ENCODE measurements at regions not wholly inside any gene's neighbourhood (a gene's known extent, or its start where the extent isn't known, plus 50 kb on each side); places are given as distances from the start of the nearest gene placed in this dataset.

DNA sequence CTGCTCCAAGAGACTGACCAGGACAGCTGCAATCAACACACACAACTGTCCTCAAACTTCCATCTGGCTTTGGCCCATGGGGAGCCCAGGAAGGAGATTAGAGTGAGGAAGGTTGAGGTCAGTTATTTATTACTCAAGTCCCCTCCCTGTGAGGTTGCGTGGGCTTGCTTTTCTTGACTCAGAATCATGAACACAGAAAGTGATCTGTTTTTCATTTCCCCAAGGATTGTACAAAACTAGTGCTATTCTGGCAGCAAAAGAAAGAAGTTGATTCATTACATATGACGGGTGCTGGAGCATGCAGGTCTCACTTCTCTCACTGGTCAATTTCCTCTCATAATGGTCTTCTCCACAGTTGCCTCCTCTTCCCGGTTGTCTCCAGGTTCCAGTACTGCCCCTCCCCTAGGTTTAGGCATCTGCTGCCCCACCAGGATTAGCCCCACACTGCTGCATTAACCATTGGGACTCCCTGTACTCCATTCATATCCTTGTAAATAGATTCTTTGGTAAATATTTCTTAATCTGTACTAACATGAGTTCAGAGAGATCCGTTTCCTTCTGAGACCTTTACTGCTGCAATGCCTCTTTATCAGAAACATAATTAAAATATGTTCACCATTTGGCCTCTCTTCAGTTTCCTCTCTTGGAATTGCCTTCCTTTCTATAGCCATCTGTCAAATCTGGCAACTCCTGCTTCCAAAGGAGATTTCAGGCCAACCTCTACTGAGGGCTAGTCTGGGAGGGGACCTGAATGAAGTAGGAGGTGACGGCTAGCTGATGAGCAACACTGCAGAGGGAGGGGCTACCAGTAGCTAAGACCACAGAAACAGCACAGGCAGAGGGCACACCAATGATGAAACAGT, 888.8 kb downstream of the QKI start:
- Mint-ChIP-seq H3K4me3 (no peak overlapping the region), H3K9me3 (no peaks in the 10 kb centered on the region), H3K36me3 (ENCODE audit: low read depth) (no peaks in the 10 kb centered on the region), H3K27me3 (no peaks in the 10 kb centered on the region), H3K27ac (no peak overlapping the region), H3K4me1 (no peaks in the 10 kb centered on the region)
- no peak for ATAC-seq (replicated peaks)

- ATAC-seq (replicated peaks), result no peak
- Mint-ChIP-seq H3K36me3 (ENCODE audit: low read depth) (no peaks in the 10 kb centered on the region), H3K27me3 (no peaks in the 10 kb centered on the region), H3K27ac (no peak overlapping the region), H3K4me3 (no peak overlapping the region), H3K4me1 (no peaks in the 10 kb centered on the region), H3K9me3 (no peaks in the 10 kb centered on the region)
Measured at GRCh38 chr6:164296411-164296810, 881.9 kb downstream of the QKI start.

GRCh38 chr6:164294047-164294784, 879.7 kb downstream of the QKI start:
- H3K36me3 Mint-ChIP-seq (ENCODE audit: low read depth), result no peaks in the 10 kb centered on the region
- no peak overlapping the region for H3K27ac Mint-ChIP-seq
- H3K9me3 Mint-ChIP-seq, result no peaks in the 10 kb centered on the region
- no peak overlapping the region for H3K4me3 Mint-ChIP-seq
- no peak for ATAC-seq (replicated peaks)
- H3K4me1 Mint-ChIP-seq, result no peaks in the 10 kb centered on the region
- H3K27me3 Mint-ChIP-seq, result no peaks in the 10 kb centered on the region

DNA sequence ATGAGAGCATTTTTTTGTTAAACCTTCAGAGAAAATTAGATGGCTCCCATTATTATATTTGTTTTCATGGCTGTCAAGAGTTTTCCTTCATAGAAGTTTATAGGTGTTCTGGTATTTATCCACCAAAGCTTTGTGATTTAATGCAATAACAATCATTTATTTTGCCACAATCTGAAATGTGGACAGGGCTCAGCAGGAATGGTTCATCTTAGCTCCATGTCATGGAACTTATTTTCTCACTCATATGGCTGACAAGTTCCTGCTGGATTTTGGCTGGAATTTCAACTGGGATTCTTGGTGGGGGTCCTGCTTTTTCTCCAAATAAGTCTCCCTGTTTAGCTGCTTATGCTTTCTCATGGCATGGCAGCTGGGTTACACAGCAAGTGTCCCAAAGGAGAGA, 876.7 kb downstream of the QKI start:
- no peaks in the 10 kb centered on the region for H3K27me3 Mint-ChIP-seq
- ATAC-seq (replicated peaks), result no peak

GRCh38 chr6:164290101-164290500, 875.6 kb downstream of the QKI start:
- Mint-ChIP-seq H3K27ac (no peak overlapping the region), H3K27me3 (no peaks in the 10 kb centered on the region), H3K4me1 (no peaks in the 10 kb centered on the region), H3K36me3 (ENCODE audit: low read depth) (no peaks in the 10 kb centered on the region), H3K9me3 (peaks cover under 1% of the 10 kb centered on the region), H3K4me3 (no peak overlapping the region)
- no peak for ATAC-seq (replicated peaks)

More for the DNA sequence above, 876.7 kb downstream of the QKI start:
- H3K9me3 Mint-ChIP-seq, result no peaks in the 10 kb centered on the region
- H3K27ac Mint-ChIP-seq, result no peak overlapping the region
- H3K4me3 Mint-ChIP-seq, result no peak overlapping the region
- H3K36me3 Mint-ChIP-seq (ENCODE audit: low read depth), result no peaks in the 10 kb centered on the region
- no peaks in the 10 kb centered on the region for H3K4me1 Mint-ChIP-seq

GRCh38 chr6:164286011-164286410, 871.5 kb downstream of the QKI start:
- no peak overlapping the region for H3K27ac Mint-ChIP-seq
- H3K27me3 Mint-ChIP-seq, result no peaks in the 10 kb centered on the region
- peaks cover 3% of the 10 kb centered on the region for H3K9me3 Mint-ChIP-seq
- no peaks in the 10 kb centered on the region for H3K4me1 Mint-ChIP-seq
- H3K36me3 Mint-ChIP-seq (ENCODE audit: low read depth), result no peaks in the 10 kb centered on the region
- ATAC-seq (replicated peaks), result no peak
- no peak overlapping the region for H3K4me3 Mint-ChIP-seq

GRCh38 chr6:164283574-164283973, 869.1 kb downstream of the QKI start:
- Mint-ChIP-seq H3K4me3 (no peak overlapping the region), H3K27ac (no peak overlapping the region), H3K9me3 (peaks cover 3% of the 10 kb centered on the region), H3K36me3 (ENCODE audit: low read depth) (no peaks in the 10 kb centered on the region), H3K4me1 (no peaks in the 10 kb centered on the region), H3K27me3 (no peaks in the 10 kb centered on the region)
- ATAC-seq (replicated peaks), result no peak

DNA sequence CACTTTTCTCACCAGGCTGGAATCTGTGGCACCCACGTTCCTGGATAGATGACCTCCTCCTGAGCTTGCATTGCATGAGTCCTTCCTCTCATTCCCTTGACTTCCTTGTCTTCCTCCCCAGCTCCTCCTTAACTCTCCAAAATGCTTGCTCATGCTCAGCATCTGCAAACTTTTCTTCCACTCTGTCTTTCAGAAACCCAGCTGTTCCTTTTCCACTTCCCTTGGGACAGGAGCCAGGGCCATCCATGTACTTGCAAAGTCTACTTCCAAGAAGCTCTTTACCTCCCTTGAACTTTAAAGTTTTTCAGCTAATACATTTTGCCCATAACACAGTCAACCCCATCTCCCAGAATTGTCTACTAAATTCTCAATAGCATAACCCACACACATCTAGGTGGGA, 861.7 kb downstream of the QKI start:
- ATAC-seq (replicated peaks), result no peak
- no peak overlapping the region for H3K27ac Mint-ChIP-seq
- H3K4me3 Mint-ChIP-seq, result no peak overlapping the region
- H3K36me3 Mint-ChIP-seq (ENCODE audit: low read depth), result no peaks in the 10 kb centered on the region
- peaks cover 3% of the 10 kb centered on the region for H3K9me3 Mint-ChIP-seq
- H3K4me1 Mint-ChIP-seq, result no peaks in the 10 kb centered on the region
- H3K27me3 Mint-ChIP-seq, result no peaks in the 10 kb centered on the region

DNA sequence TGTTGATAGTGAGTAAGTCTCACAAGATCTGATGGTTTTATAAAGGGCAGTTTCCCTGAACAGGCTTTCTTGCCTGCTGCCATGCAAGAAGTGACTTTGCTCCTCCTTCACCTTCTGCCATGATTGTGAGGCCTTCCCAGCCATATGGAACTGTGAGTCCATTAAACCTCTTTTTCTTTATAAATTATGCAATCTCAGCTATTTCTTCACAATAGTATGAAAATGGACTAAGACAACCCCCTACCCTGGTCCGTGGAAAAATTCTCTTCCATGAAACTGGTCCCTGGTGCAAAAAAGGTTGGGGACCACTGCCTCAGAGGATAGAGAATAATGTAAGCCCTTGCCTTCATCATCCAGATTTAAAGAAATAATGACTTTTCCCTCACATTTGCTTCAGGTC, 861.3 kb downstream of the QKI start:
- no peak overlapping the region for H3K27ac Mint-ChIP-seq
- no peaks in the 10 kb centered on the region for H3K4me1 Mint-ChIP-seq
- H3K36me3 Mint-ChIP-seq (ENCODE audit: low read depth), result no peaks in the 10 kb centered on the region
- no peak for ATAC-seq (replicated peaks)
- no peaks in the 10 kb centered on the region for H3K27me3 Mint-ChIP-seq
- H3K4me3 Mint-ChIP-seq, result no peak overlapping the region
- H3K9me3 Mint-ChIP-seq, result peaks cover 3% of the 10 kb centered on the region

DNA sequence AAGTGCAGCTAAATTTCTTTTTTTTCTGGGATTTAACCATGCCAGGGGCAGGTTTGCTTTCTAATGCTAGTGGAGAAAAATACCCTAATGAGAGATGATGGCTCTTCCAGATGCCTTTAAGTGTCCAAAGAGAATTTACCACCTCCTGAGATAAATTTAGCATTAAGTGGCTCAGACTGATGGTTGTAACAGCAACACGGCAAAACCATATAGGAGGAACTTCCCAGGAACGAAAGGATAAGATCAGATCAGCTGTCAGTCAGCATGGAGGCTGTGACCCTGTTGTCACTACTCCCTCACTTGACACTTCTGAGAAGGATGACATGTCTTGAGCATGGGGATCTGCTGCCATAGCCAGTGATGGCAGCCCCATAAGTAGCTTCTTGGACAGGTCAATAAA, 860.0 kb downstream of the QKI start:
- no peak for ATAC-seq (replicated peaks)
- H3K4me1 Mint-ChIP-seq, result no peaks in the 10 kb centered on the region
- H3K27ac Mint-ChIP-seq, result no peak overlapping the region
- no peaks in the 10 kb centered on the region for H3K27me3 Mint-ChIP-seq
- H3K4me3 Mint-ChIP-seq, result no peak overlapping the region
- peaks cover 8% of the 10 kb centered on the region for H3K9me3 Mint-ChIP-seq
- H3K36me3 Mint-ChIP-seq (ENCODE audit: low read depth), result no peaks in the 10 kb centered on the region

DNA sequence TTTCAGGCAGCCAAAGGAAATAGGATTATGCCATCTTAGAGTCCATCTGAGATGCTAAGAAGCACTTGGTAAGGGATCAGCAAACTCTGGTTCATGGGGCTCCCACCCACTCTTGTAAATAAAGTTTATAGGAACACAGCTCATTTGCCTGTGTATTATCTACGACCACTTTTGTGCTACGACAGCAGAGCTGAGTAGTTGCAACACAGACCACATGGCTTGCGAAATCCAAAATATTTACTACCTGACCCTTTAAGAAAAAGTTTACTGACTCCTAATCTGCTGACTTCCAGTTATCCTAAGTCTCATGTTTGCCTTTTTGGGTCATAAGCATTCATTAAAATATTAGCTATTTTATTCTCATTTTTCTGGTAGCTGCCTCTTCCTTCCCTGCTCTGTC, 859.0 kb downstream of the QKI start:
- no peak for ATAC-seq (replicated peaks)
- no peaks in the 10 kb centered on the region for H3K4me1 Mint-ChIP-seq

GRCh38 chr6:164266851-164267250, 852.3 kb downstream of the QKI start:
- Mint-ChIP-seq H3K4me3 (no peak overlapping the region), H3K27me3 (no peaks in the 10 kb centered on the region), H3K4me1 (no peaks in the 10 kb centered on the region), H3K27ac (no peak overlapping the region), H3K36me3 (ENCODE audit: low read depth) (no peaks in the 10 kb centered on the region), H3K9me3 (peaks cover 10% of the 10 kb centered on the region)
- no peak for ATAC-seq (replicated peaks)

More for the DNA sequence above, 859.0 kb downstream of the QKI start:
- no peaks in the 10 kb centered on the region for H3K36me3 Mint-ChIP-seq (ENCODE audit: low read depth)
- H3K4me3 Mint-ChIP-seq, result no peak overlapping the region
- peaks cover 8% of the 10 kb centered on the region for H3K9me3 Mint-ChIP-seq
- H3K27ac Mint-ChIP-seq, result no peak overlapping the region
- no peaks in the 10 kb centered on the region for H3K27me3 Mint-ChIP-seq

DNA sequence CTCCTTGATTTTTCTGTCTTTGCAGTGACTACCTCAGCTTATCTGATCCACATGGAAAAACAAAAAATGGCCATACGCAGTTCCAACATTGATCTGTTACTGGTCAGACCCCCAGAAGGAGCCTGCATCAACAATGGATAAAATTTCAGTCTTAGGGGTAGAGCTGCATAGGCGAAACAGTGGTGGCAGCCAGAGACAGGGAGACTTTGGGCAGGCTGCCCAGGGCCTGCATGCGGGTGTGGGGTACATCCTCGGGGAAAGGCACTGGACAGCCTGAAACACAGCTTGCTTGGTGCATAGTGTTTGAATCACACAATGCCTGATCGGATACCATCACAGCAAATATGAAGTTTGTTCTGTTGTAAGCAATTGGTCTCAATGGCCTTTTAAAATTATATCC, 847.8 kb downstream of the QKI start:
- ATAC-seq (replicated peaks), result no peak
- Mint-ChIP-seq H3K27me3 (no peaks in the 10 kb centered on the region), H3K4me3 (no peak overlapping the region), H3K36me3 (ENCODE audit: low read depth) (no peaks in the 10 kb centered on the region), H3K9me3 (peaks cover 5% of the 10 kb centered on the region), H3K27ac (no peak overlapping the region), H3K4me1 (no peaks in the 10 kb centered on the region)

- Mint-ChIP-seq H3K4me1 (no peaks in the 10 kb centered on the region), H3K27ac (no peak overlapping the region), H3K27me3 (peaks cover 2% of the 10 kb centered on the region), H3K9me3 (peaks cover 5% of the 10 kb centered on the region), H3K36me3 (ENCODE audit: low read depth) (no peaks in the 10 kb centered on the region), H3K4me3 (no peak overlapping the region)
- no peak for ATAC-seq (replicated peaks)
Measured at GRCh38 chr6:164258421-164258820, 843.9 kb downstream of the QKI start.

GRCh38 chr6:164252948-164253347, 838.4 kb downstream of the QKI start:
- Mint-ChIP-seq H3K4me3 (no peak overlapping the region), H3K27ac (no peak overlapping the region), H3K9me3 (peaks cover 3% of the 10 kb centered on the region), H3K4me1 (no peaks in the 10 kb centered on the region), H3K36me3 (ENCODE audit: low read depth) (no peaks in the 10 kb centered on the region), H3K27me3 (peaks cover 3% of the 10 kb centered on the region)
- ATAC-seq (replicated peaks), result no peak
